Osteoblast (primary cell): ENCODE measurements at regions not wholly inside any gene's neighbourhood (a gene's known extent, or its start where the extent isn't known, plus 50 kb on each side); places are given as distances from the start of the nearest gene placed in this dataset.

Experiments used
- DNase-seq: peaks from one replicate; pipeline ENCODE4 v3.0.0; 2011; ENCODE audit warnings: low spot score, mixed read lengths; ENCODE audit not compliant: insufficient read length; ENCODE audit errors: missing footprints
- H2AFZ ChIP-seq: 2 replicates; pipeline ENCODE4 v1.6.0; 2011; ENCODE audit warnings: mild to moderate bottlenecking, low read length
- H3K27ac ChIP-seq: 2 replicates; pipeline ENCODE4 v1.5.1; 2011; ENCODE audit warnings: mild to moderate bottlenecking, low read depth, low read length, moderate library complexity
- H3K27me3 ChIP-seq: 2 replicates; pipeline ENCODE4 v1.6.0; 2012; ENCODE audit warnings: mild to moderate bottlenecking, control low read depth, inconsistent platforms, low read length, moderate library complexity; ENCODE audit not compliant: insufficient read depth
- H3K36me3 ChIP-seq: 2 replicates; pipeline ENCODE4 v1.5.1; 2011; ENCODE audit warnings: mild to moderate bottlenecking, low read length, control low read depth, moderate library complexity; ENCODE audit not compliant: insufficient read depth
- H3K4me1 ChIP-seq: 2 replicates; pipeline ENCODE4 v1.5.1; 2011; ENCODE audit warnings: mild to moderate bottlenecking, low read length, control low read depth, moderate library complexity; ENCODE audit not compliant: insufficient read depth
- H3K4me2 ChIP-seq: 2 replicates; pipeline ENCODE4 v1.6.0; 2011; ENCODE audit warnings: mild to moderate bottlenecking, low read length; ENCODE audit not compliant: insufficient read depth
- H3K4me3 ChIP-seq: fragments of 200-600 bp; sonication (generic); 3 replicates; pipeline ENCODE4 v1.5.1; 2012; ENCODE audit warnings: mild to moderate bottlenecking, low read length, inconsistent platforms; ENCODE audit not compliant: insufficient read depth
- H3K79me2 ChIP-seq: 2 replicates; pipeline ENCODE4 v1.6.0; 2012; ENCODE audit warnings: mild to moderate bottlenecking, low read length, control low read depth, inconsistent platforms; ENCODE audit not compliant: insufficient read depth
- H3K9me3 ChIP-seq: 2 replicates; pipeline ENCODE4 v1.5.1; 2011; ENCODE audit warnings: low read depth, low read length, control low read depth
- H4K20me1 ChIP-seq: 2 replicates; pipeline ENCODE4 v1.6.0; 2012; ENCODE audit warnings: mild to moderate bottlenecking, low read length, control low read depth; ENCODE audit not compliant: insufficient read depth
- CTCF ChIP-seq: IDR thresholded peaks from 2 replicates; pipeline ENCODE4 v1.5.1; 2011; ENCODE audit warnings: mild to moderate bottlenecking, low read depth, low read length, moderate library complexity; ENCODE audit errors: extremely low read depth

GRCh38 chr12:90000721-90001120, 292.1 kb upstream of the ATP2B1 start:
- DNase-seq: no peak
- Histone ChIP-seq H3K9me3 (no peaks in the 10 kb centered on the region), H3K79me2 (no peaks in the 10 kb centered on the region), H3K4me1 (peaks cover 18% of the 10 kb centered on the region), H3K4me3 (no peak overlapping the region), H3K27ac (peak overlapping the region; percentile 31), H3K4me2 (no peak overlapping the region), H4K20me1 (no peaks in the 10 kb centered on the region), H3K36me3 (no peaks in the 10 kb centered on the region), H3K27me3 (no peaks in the 10 kb centered on the region), H2AFZ (no peak overlapping the region)
- TF ChIP-seq CTCF: no peak

GRCh38 chr12:89999699-90000505, 291.3 kb upstream of the ATP2B1 start:
- H3K4me3 ChIP-seq: no peak overlapping the region
- H3K4me1 ChIP-seq: peaks cover 18% of the 10 kb centered on the region
- H3K4me2 ChIP-seq: no peak overlapping the region
- H2AFZ ChIP-seq: no peak overlapping the region
- no peak for TF ChIP-seq CTCF
- no peaks in the 10 kb centered on the region for H4K20me1 ChIP-seq
- H3K27me3 ChIP-seq: no peaks in the 10 kb centered on the region
- DNase-seq: no peak
- H3K9me3 ChIP-seq: no peaks in the 10 kb centered on the region
- no peaks in the 10 kb centered on the region for H3K36me3 ChIP-seq
- no peaks in the 10 kb centered on the region for H3K79me2 ChIP-seq
- H3K27ac ChIP-seq: peak overlapping the region; percentile 31

GRCh38 chr12:89995870-89996269, 287.2 kb upstream of the ATP2B1 start:
- Histone ChIP-seq H3K4me1 (peaks cover 18% of the 10 kb centered on the region), H3K27me3 (no peaks in the 10 kb centered on the region), H3K27ac (no peak overlapping the region), H4K20me1 (no peaks in the 10 kb centered on the region), H3K79me2 (no peaks in the 10 kb centered on the region), H3K4me3 (no peak overlapping the region), H3K4me2 (no peak overlapping the region), H3K9me3 (no peaks in the 10 kb centered on the region), H2AFZ (no peak overlapping the region), H3K36me3 (no peaks in the 10 kb centered on the region)
- TF ChIP-seq CTCF: no peak
- DNase-seq: no peak

GRCh38 chr12:89994911-89995310, 286.3 kb upstream of the ATP2B1 start:
- Histone ChIP-seq H3K36me3 (no peaks in the 10 kb centered on the region), H3K4me3 (no peak overlapping the region), H2AFZ (no peak overlapping the region), H3K4me2 (no peak overlapping the region), H3K9me3 (no peaks in the 10 kb centered on the region), H3K4me1 (peaks cover 10% of the 10 kb centered on the region), H3K27me3 (no peaks in the 10 kb centered on the region), H3K79me2 (no peaks in the 10 kb centered on the region), H3K27ac (no peak overlapping the region), H4K20me1 (no peaks in the 10 kb centered on the region)
- no peak for TF ChIP-seq CTCF
- DNase-seq: no peak
